ENCODE measurements at regions not wholly inside any gene's neighbourhood (a gene's known extent, or its start where the extent isn't known, plus 50 kb on each side); places are given as distances from the start of the nearest gene placed in this dataset.
"Not testable (repeated sequence)": the region's sequence is repeated elsewhere in the genome, so short reads cannot be mapped to it uniquely, and the experiment has no call there.

- Mint-ChIP-seq H3K4me3 (no peak overlapping the region), H3K27me3 (ENCODE audit: low read depth) (peaks cover 8% of the 10 kb centered on the region), H3K36me3 (ENCODE audit: insufficient read depth in 2 of 2) (no peaks in the 10 kb centered on the region), H3K9me3 (no peaks in the 10 kb centered on the region), H3K27ac (no peak overlapping the region), H3K4me1 (ENCODE audit: low read depth) (peaks cover 16% of the 10 kb centered on the region)
- no peak for DNase-seq
- ATAC-seq (replicated peaks in 1 of 2): peak; percentile 53 to 65
Measured at GRCh38 chr2:215728504-215729065, 284.8 kb downstream of the MREG start.

GRCh38 chr2:215727507-215728503 is 285.5 kb downstream of the MREG start:
- no peak for DNase-seq
- peak in 1 of 2 donors; percentile 11 for ATAC-seq (replicated peaks in 1 of 2)
- Mint-ChIP-seq H3K27ac (no peak overlapping the region), H3K9me3 (no peaks in the 10 kb centered on the region), H3K4me3 (no peak overlapping the region), H3K36me3 (ENCODE audit: insufficient read depth in 2 of 2) (no peaks in the 10 kb centered on the region), H3K4me1 (ENCODE audit: low read depth) (peaks cover 16% of the 10 kb centered on the region), H3K27me3 (ENCODE audit: low read depth) (peaks cover 8% of the 10 kb centered on the region)

- Mint-ChIP-seq H3K4me3 (no peak overlapping the region), H3K36me3 (ENCODE audit: insufficient read depth in 2 of 2) (no peaks in the 10 kb centered on the region), H3K4me1 (ENCODE audit: low read depth) (peaks cover 16% of the 10 kb centered on the region), H3K9me3 (peaks cover 2% of the 10 kb centered on the region in 2 donors), H3K27ac (no peak overlapping the region), H3K27me3 (ENCODE audit: low read depth) (peaks cover 8% of the 10 kb centered on the region)
- no peak for DNase-seq
- ATAC-seq (replicated peaks in 1 of 2): no peak
Measured at GRCh38 chr2:215726070-215726469, 287.3 kb downstream of the MREG start.

- Mint-ChIP-seq H3K36me3 (ENCODE audit: insufficient read depth in 2 of 2) (no peaks in the 10 kb centered on the region), H3K27me3 (ENCODE audit: low read depth) (peaks cover 8% of the 10 kb centered on the region)
Measured at GRCh38 chr2:215724146-215724545, 288.3 kb upstream of the FN1 start.

GRCh38 chr2:215723631-215724011 is 287.8 kb upstream of the FN1 start:
- Mint-ChIP-seq H3K9me3 (peaks cover 2% of the 10 kb centered on the region in 2 donors), H3K4me3 (no peak overlapping the region), H3K36me3 (ENCODE audit: insufficient read depth in 2 of 2) (no peaks in the 10 kb centered on the region), H3K4me1 (ENCODE audit: low read depth) (peaks cover 11% of the 10 kb centered on the region), H3K27ac (no peak overlapping the region), H3K27me3 (ENCODE audit: low read depth) (peaks cover 8% of the 10 kb centered on the region)
- no peak for ATAC-seq (replicated peaks in 1 of 2)
- DNase-seq: no peak

More at GRCh38 chr2:215724146-215724545, 288.3 kb upstream of the FN1 start:
- no peak for ATAC-seq (replicated peaks in 1 of 2)
- Mint-ChIP-seq H3K4me3 (no peak overlapping the region), H3K27ac (no peak overlapping the region), H3K9me3 (peaks cover 2% of the 10 kb centered on the region in 2 donors), H3K4me1 (ENCODE audit: low read depth) (peaks cover 16% of the 10 kb centered on the region)
- no peak for DNase-seq

- Mint-ChIP-seq H3K4me3 (no peak overlapping the region), H3K36me3 (ENCODE audit: insufficient read depth in 2 of 2) (no peaks in the 10 kb centered on the region), H3K27ac (no peak overlapping the region), H3K27me3 (ENCODE audit: low read depth) (peaks cover 8% of the 10 kb centered on the region), H3K9me3 (peaks cover 2% of the 10 kb centered on the region in 2 donors), H3K4me1 (ENCODE audit: low read depth) (peaks cover 6% of the 10 kb centered on the region)
- ATAC-seq (replicated peaks in 1 of 2) (no peak), DNase-seq (no peak)
Measured at GRCh38 chr2:215722986-215723630, 287.2 kb upstream of the FN1 start.

GRCh38 chr2:215722125-215722524 is 286.3 kb upstream of the FN1 start:
- Mint-ChIP-seq H3K4me1 (ENCODE audit: low read depth) (no peaks in the 10 kb centered on the region), H3K9me3 (peaks cover 2% of the 10 kb centered on the region in 2 donors), H3K36me3 (ENCODE audit: insufficient read depth in 2 of 2) (no peaks in the 10 kb centered on the region), H3K27ac (no peak overlapping the region), H3K4me3 (no peak overlapping the region), H3K27me3 (ENCODE audit: low read depth) (peaks cover 8% of the 10 kb centered on the region)
- ATAC-seq (replicated peaks in 1 of 2): no peak
- no peak for DNase-seq

- H3K27me3 Mint-ChIP-seq (ENCODE audit: low read depth); H3K27ac Mint-ChIP-seq; H3K36me3 Mint-ChIP-seq (ENCODE audit: insufficient read depth in 2 of 2); ATAC-seq (replicated peaks in 1 of 2); DNase-seq; H3K4me1 Mint-ChIP-seq (ENCODE audit: low read depth); H3K9me3 Mint-ChIP-seq; H3K4me3 Mint-ChIP-seq: not testable (repeated sequence)
Measured at GRCh38 chr2:215721515-215721914, 285.6 kb upstream of the FN1 start.

GRCh38 chr2:215718890-215719289 is 283.0 kb upstream of the FN1 start:
- no peak overlapping the region for H3K4me3 Mint-ChIP-seq
- no peaks in the 10 kb centered on the region for H3K4me1 Mint-ChIP-seq (ENCODE audit: low read depth)
- H3K27me3 Mint-ChIP-seq (ENCODE audit: low read depth): no peaks in the 10 kb centered on the region
- no peaks in the 10 kb centered on the region for H3K36me3 Mint-ChIP-seq (ENCODE audit: insufficient read depth in 2 of 2)
- no peak overlapping the region for H3K27ac Mint-ChIP-seq
- DNase-seq (no peak), ATAC-seq (replicated peaks in 1 of 2) (no peak)
- H3K9me3 Mint-ChIP-seq: peaks cover 2% of the 10 kb centered on the region in 2 donors

- no peaks in the 10 kb centered on the region for H3K36me3 Mint-ChIP-seq (ENCODE audit: insufficient read depth in 2 of 2)
- no peaks in the 10 kb centered on the region for H3K4me1 Mint-ChIP-seq (ENCODE audit: low read depth)
- no peak for ATAC-seq (replicated peaks in 1 of 2)
- no peak for DNase-seq
- H3K9me3 Mint-ChIP-seq: peaks cover 2% of the 10 kb centered on the region in 2 donors
- H3K27me3 Mint-ChIP-seq (ENCODE audit: low read depth): no peaks in the 10 kb centered on the region
- no peak overlapping the region for H3K4me3 Mint-ChIP-seq
- H3K27ac Mint-ChIP-seq: no peak overlapping the region
Measured at GRCh38 chr2:215718436-215718835, 282.6 kb upstream of the FN1 start.

- no peak overlapping the region for H3K27ac Mint-ChIP-seq
- H3K4me1 Mint-ChIP-seq (ENCODE audit: low read depth): no peaks in the 10 kb centered on the region
- ATAC-seq (replicated peaks in 1 of 2) (no peak), DNase-seq (no peak)
- peaks cover 7% of the 10 kb centered on the region for H3K27me3 Mint-ChIP-seq (ENCODE audit: low read depth)
- H3K4me3 Mint-ChIP-seq: no peak overlapping the region
- H3K36me3 Mint-ChIP-seq (ENCODE audit: insufficient read depth in 2 of 2): no peaks in the 10 kb centered on the region
- H3K9me3 Mint-ChIP-seq: peaks cover 2% of the 10 kb centered on the region in 2 donors
Measured at GRCh38 chr2:215717501-215718381, 281.9 kb upstream of the FN1 start.

- no peak for ATAC-seq (replicated peaks in 1 of 2)
- H3K4me3 Mint-ChIP-seq: no peak overlapping the region
- H3K27ac Mint-ChIP-seq: no peak overlapping the region
- H3K36me3 Mint-ChIP-seq (ENCODE audit: insufficient read depth in 2 of 2): no peaks in the 10 kb centered on the region
- DNase-seq: no peak
- peaks cover 11% of the 10 kb centered on the region for H3K27me3 Mint-ChIP-seq (ENCODE audit: low read depth)
- H3K4me1 Mint-ChIP-seq (ENCODE audit: low read depth): no peaks in the 10 kb centered on the region
- H3K9me3 Mint-ChIP-seq: peaks cover 2% of the 10 kb centered on the region in 2 donors
Measured at GRCh38 chr2:215716956-215717355, 281.1 kb upstream of the FN1 start.
